ENCODE measurements at regions not wholly inside any gene's neighbourhood (a gene's known extent, or its start where the extent isn't known, plus 50 kb on each side); places are given as distances from the start of the nearest gene placed in this dataset.

DNA sequence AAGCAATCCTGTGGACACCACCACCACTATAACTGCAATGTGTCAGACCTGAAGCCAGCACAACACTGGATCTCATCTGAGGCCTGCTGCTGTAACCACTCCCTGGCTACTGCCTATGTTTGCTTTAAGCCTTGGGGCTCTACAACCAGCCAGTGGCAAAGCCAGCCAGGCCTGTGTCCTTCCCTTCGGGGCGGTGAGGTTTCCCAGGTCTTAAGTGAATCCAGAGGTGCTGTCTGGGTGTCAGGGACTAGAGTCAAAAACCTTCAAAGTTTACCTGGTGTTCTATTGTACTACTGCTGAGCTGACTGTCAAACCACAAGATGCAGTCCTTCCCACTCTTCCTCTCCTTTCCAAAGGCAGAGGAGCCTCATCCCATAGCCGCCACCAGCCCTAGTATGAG, 750.5 kb downstream of the FAM133A start:
- Histone ChIP-seq H3K9me3 (ENCODE audit: control insufficient read depth in 4 of 4, low read length in 3 of 4) (no peaks in the 10 kb centered on the region), H3K9ac (ENCODE audit: low read depth in 1 of 2, low read length in 2 of 2) (no peak overlapping the region), H3K27me3 (ENCODE audit: control insufficient read depth in 4 of 4, insufficient read depth in 4 of 4, low read length in 3 of 4) (no peaks in the 10 kb centered on the region), H3K4me3 (ENCODE audit: low read depth in 1 of 3, low read length in 3 of 3) (no peak overlapping the region), H3K4me1 (ENCODE audit: control insufficient read depth in 4 of 4, insufficient read depth in 4 of 4, low read length in 3 of 4) (no peaks in the 10 kb centered on the region), H3K36me3 (ENCODE audit: control insufficient read depth in 4 of 4, insufficient read depth in 3 of 4, low read depth in 1 of 4, low read length in 3 of 4) (no peaks in the 10 kb centered on the region), H3K27ac (ENCODE audit: low read depth in 1 of 2, low read length in 2 of 2) (no peak overlapping the region)
- WGBS, result 81% methylated on average over 3 of the region's 3 CpGs
- TF ChIP-seq TAF1 (conservative IDR thresholded peaks at IDR 0.05), result no peak
- DNase-seq (ENCODE audit: low spot score), result no peak

DNA sequence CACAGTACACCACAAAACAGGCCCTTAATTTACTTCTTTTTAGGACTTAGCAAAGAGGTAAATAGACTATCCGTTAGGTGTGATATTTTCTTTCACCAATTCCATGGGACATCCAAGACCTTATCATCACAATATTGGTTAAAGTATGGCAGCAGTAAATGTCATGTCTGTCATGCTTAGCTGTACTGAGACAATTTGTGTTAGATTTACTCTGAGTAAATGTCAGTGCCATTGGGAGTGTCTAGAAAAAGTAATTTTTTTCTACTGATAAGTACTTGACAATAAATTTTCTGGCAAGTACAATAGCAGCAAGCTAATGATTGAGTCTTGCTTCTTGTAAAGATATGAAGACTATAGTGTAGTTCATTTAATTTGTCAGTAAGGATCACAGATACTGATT, 756.1 kb downstream of the FAM133A start:
- no peak overlapping the region for H3K9ac ChIP-seq (ENCODE audit: low read depth in 1 of 2, low read length in 2 of 2)
- H3K4me1 ChIP-seq (ENCODE audit: control insufficient read depth in 4 of 4, insufficient read depth in 4 of 4, low read length in 3 of 4), result no peaks in the 10 kb centered on the region
- H3K36me3 ChIP-seq (ENCODE audit: control insufficient read depth in 4 of 4, insufficient read depth in 3 of 4, low read depth in 1 of 4, low read length in 3 of 4), result no peaks in the 10 kb centered on the region
- no peaks in the 10 kb centered on the region for H3K9me3 ChIP-seq (ENCODE audit: control insufficient read depth in 4 of 4, low read length in 3 of 4)
- no peaks in the 10 kb centered on the region for H3K27me3 ChIP-seq (ENCODE audit: control insufficient read depth in 4 of 4, insufficient read depth in 4 of 4, low read length in 3 of 4)
- H3K4me3 ChIP-seq (ENCODE audit: low read depth in 1 of 3, low read length in 3 of 3), result no peak overlapping the region
- TF ChIP-seq NR2F2 (IDR thresholded peaks at IDR 0.05), result no peak
- no peak for TF ChIP-seq YY1 (IDR thresholded peaks at IDR 0.05)
- TF ChIP-seq SP1 (IDR thresholded peaks at IDR 0.05), result no peak
- H3K27ac ChIP-seq (ENCODE audit: low read depth in 1 of 2, low read length in 2 of 2), result no peak overlapping the region
- no peak for DNase-seq (ENCODE audit: low spot score)
- 71% methylated on average over 1 of the region's 1 CpG for WGBS

DNA sequence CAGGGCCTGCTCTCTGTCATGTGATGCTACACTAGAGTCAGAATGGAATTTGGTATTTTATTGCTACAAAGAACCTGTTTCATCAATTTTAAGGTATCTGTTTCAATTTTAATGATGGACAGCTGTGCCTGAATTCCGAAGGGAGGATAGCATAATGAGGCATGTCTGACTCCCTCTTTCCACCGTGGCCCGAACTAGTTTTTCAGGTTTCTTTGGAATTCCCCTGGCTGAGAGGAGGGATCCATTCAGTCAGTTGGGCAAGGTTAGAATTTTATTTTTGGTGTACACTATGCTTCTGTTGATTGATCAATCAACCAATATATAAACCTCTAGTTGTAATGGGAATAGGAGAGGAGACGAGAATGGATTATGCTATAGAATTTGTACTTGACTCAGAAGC, 761.8 kb downstream of the FAM133A start:
- Histone ChIP-seq H3K36me3 (ENCODE audit: control insufficient read depth in 4 of 4, insufficient read depth in 3 of 4, low read depth in 1 of 4, low read length in 3 of 4) (no peaks in the 10 kb centered on the region), H3K9me3 (ENCODE audit: control insufficient read depth in 4 of 4, low read length in 3 of 4) (no peaks in the 10 kb centered on the region), H3K9ac (ENCODE audit: low read depth in 1 of 2, low read length in 2 of 2) (no peak overlapping the region), H3K4me3 (ENCODE audit: low read depth in 1 of 3, low read length in 3 of 3) (no peak overlapping the region), H3K27ac (ENCODE audit: low read depth in 1 of 2, low read length in 2 of 2) (no peak overlapping the region), H3K27me3 (ENCODE audit: control insufficient read depth in 4 of 4, insufficient read depth in 4 of 4, low read length in 3 of 4) (no peaks in the 10 kb centered on the region), H3K4me1 (ENCODE audit: control insufficient read depth in 4 of 4, insufficient read depth in 4 of 4, low read length in 3 of 4) (no peaks in the 10 kb centered on the region)
- TF ChIP-seq FOXA1 (IDR thresholded peaks at IDR 0.05) (no peak), GABPA (IDR thresholded peaks at IDR 0.05 in 1 of 2, conservative IDR thresholded peaks at IDR 0.05 in 1 of 2) (no peak), JUND (IDR thresholded peaks at IDR 0.05) (no peak), RXRA (IDR thresholded peaks at IDR 0.05) (no peak), HNF4G (IDR thresholded peaks at IDR 0.05) (no peak)
- TF ChIP-seq, protein P1, sequence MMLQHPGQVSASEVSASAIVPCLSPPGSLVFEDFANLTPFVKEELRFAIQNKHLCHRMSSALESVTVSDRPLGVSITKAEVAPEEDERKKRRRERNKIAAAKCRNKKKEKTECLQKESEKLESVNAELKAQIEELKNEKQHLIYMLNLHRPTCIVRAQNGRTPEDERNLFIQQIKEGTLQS (IDR thresholded peaks at IDR 0.05), result no peak
- WGBS, result 57% methylated on average over 4 of the region's 4 CpGs
- DNase-seq (ENCODE audit: low spot score), result no peak

DNA sequence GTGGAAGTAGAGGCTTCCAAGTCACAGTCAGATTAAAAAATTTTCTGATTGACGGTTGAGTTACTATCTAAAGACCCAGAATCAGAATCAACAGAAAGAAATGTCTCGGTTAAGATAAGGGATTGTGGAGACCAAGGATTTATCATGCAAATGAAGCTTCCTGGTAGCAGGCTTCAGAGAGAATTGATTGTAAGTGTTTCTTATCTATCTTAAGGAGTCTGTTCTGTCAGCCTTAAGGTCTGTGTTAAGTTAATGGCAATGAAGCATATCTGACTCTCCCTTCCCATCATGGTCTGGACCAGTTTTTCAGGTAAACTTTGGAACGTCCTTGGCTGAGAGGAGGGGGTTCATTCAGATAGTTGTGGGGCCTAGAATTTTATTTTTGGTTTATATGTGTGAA, 780.2 kb downstream of the FAM133A start:
- H3K9ac ChIP-seq (ENCODE audit: low read depth in 1 of 2, low read length in 2 of 2), result no peak overlapping the region
- 21% methylated on average over 3 of the region's 3 CpGs for WGBS
- TF ChIP-seq JUND (IDR thresholded peaks at IDR 0.05) (no peak), EGR1 (IDR thresholded peaks at IDR 0.05; ENCODE audit: low read depth in 2 of 2) (no peak), RXRA (IDR thresholded peaks at IDR 0.05) (no peak), GABPA (IDR thresholded peaks at IDR 0.05 in 1 of 2, conservative IDR thresholded peaks at IDR 0.05 in 1 of 2) (no peak), FOXA1 (IDR thresholded peaks at IDR 0.05) (no peak), FOXA2 (IDR thresholded peaks at IDR 0.05) (no peak), NR2F2 (IDR thresholded peaks at IDR 0.05) (no peak), HNF4A (conservative IDR thresholded peaks at IDR 0.05) (no peak), SP1 (IDR thresholded peaks at IDR 0.05) (no peak), TAF1 (conservative IDR thresholded peaks at IDR 0.05) (no peak), HNF4G (IDR thresholded peaks at IDR 0.05) (no peak), RAD21 (IDR thresholded peaks at IDR 0.05) (no peak), YY1 (IDR thresholded peaks at IDR 0.05) (no peak)
- TF ChIP-seq, protein P2, sequence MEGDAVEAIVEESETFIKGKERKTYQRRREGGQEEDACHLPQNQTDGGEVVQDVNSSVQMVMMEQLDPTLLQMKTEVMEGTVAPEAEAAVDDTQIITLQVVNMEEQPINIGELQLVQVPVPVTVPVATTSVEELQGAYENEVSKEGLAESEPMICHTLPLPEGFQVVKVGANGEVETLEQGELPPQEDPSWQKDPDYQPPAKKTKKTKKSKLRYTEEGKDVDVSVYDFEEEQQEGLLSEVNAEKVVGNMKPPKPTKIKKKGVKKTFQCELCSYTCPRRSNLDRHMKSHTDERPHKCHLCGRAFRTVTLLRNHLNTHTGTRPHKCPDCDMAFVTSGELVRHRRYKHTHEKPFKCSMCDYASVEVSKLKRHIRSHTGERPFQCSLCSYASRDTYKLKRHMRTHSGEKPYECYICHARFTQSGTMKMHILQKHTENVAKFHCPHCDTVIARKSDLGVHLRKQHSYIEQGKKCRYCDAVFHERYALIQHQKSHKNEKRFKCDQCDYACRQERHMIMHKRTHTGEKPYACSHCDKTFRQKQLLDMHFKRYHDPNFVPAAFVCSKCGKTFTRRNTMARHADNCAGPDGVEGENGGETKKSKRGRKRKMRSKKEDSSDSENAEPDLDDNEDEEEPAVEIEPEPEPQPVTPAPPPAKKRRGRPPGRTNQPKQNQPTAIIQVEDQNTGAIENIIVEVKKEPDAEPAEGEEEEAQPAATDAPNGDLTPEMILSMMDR (IDR thresholded peaks at IDR 0.05; ENCODE audit: low read depth, low read length, missing input control), result no peak
- TF ChIP-seq, protein P3, sequence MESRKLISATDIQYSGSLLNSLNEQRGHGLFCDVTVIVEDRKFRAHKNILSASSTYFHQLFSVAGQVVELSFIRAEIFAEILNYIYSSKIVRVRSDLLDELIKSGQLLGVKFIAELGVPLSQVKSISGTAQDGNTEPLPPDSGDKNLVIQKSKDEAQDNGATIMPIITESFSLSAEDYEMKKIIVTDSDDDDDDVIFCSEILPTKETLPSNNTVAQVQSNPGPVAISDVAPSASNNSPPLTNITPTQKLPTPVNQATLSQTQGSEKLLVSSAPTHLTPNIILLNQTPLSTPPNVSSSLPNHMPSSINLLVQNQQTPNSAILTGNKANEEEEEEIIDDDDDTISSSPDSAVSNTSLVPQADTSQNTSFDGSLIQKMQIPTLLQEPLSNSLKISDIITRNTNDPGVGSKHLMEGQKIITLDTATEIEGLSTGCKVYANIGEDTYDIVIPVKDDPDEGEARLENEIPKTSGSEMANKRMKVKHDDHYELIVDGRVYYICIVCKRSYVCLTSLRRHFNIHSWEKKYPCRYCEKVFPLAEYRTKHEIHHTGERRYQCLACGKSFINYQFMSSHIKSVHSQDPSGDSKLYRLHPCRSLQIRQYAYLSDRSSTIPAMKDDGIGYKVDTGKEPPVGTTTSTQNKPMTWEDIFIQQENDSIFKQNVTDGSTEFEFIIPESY (IDR thresholded peaks at IDR 0.05), result no peak
- TF ChIP-seq, protein P4, sequence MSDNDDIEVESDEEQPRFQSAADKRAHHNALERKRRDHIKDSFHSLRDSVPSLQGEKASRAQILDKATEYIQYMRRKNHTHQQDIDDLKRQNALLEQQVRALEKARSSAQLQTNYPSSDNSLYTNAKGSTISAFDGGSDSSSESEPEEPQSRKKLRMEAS (IDR thresholded peaks at IDR 0.05), result no peak
- TF ChIP-seq, protein P1 (IDR thresholded peaks at IDR 0.05), result no peak

More for the DNA sequence above, 780.2 kb downstream of the FAM133A start:
- Histone ChIP-seq H3K27ac (ENCODE audit: low read depth in 1 of 2, low read length in 2 of 2) (no peak overlapping the region), H3K9me3 (ENCODE audit: control insufficient read depth in 4 of 4, low read length in 3 of 4) (no peaks in the 10 kb centered on the region), H3K4me3 (ENCODE audit: low read depth in 1 of 3, low read length in 3 of 3) (no peak overlapping the region), H3K36me3 (ENCODE audit: control insufficient read depth in 4 of 4, insufficient read depth in 3 of 4, low read depth in 1 of 4, low read length in 3 of 4) (no peaks in the 10 kb centered on the region), H3K27me3 (ENCODE audit: control insufficient read depth in 4 of 4, insufficient read depth in 4 of 4, low read length in 3 of 4) (no peaks in the 10 kb centered on the region), H3K4me1 (ENCODE audit: control insufficient read depth in 4 of 4, insufficient read depth in 4 of 4, low read length in 3 of 4) (no peaks in the 10 kb centered on the region)
- DNase-seq (ENCODE audit: low spot score), result no peak
